ENCODE measurements at regions not wholly inside any gene's neighbourhood (a gene's known extent, or its start where the extent isn't known, plus 50 kb on each side); places are given as distances from the start of the nearest gene placed in this dataset.

DNA sequence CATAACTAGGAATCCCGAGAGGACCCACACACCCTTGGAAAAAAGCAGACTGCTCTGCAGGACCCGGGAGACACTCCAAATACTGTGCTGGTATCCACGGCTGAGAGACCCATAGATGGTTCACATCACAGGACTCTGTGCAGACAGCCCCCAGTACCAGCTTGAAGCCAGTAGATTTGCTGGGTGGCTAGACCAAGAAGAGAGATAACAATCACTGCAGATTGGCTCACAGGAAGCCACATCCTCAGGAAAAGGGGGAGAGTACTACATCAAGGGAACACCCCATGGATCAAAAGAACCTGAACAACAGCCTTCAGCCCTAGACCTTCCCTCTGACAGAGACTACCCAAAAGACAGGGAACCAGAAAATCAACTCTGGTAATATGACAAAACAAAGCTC is 223.8 kb upstream of the LRATD1 start:
- H2BK120ac ChIP-seq (ENCODE audit: low read depth, low read length, poor library complexity, severe bottlenecking): no peak overlapping the region
- H2BK20ac ChIP-seq (ENCODE audit: low read depth, low read length, poor library complexity, severe bottlenecking): no peak overlapping the region
- H3K4ac ChIP-seq (ENCODE audit: low read depth, low read length): no peak overlapping the region
- peaks cover 19 to 27% of the 10 kb centered on the region in 2 experiments for H3K9me3 Mint-ChIP-seq
- H2BK5ac ChIP-seq (ENCODE audit: insufficient read length, low read length): no peak overlapping the region
- no peaks in the 10 kb centered on the region for H3K9me3 ChIP-seq (ENCODE audit: control insufficient read depth, low read depth, low read length)
- DNase-seq: no peak
- no peak overlapping the region for H3K4me2 ChIP-seq (ENCODE audit: insufficient read depth, insufficient read length, low read length)
- H3K14ac ChIP-seq (ENCODE audit: insufficient read depth, low read length): no peak overlapping the region
- no peak overlapping the region for H3K4me3 Mint-ChIP-seq
- H4K8ac ChIP-seq (replicated peaks; ENCODE audit: insufficient read length, low read depth, low read length): no peak overlapping the region
- no peaks in the 10 kb centered on the region for H3K27me3 ChIP-seq (ENCODE audit: insufficient read depth, low read length)
- H3K27me3 Mint-ChIP-seq (ENCODE audit: low read depth): no peaks in the 10 kb centered on the region; the same call in 1 of the 2 replicates
- no peak overlapping the region for H3T11ph ChIP-seq (ENCODE audit: low read length)
- H4K91ac ChIP-seq (ENCODE audit: insufficient read length, low read depth, low read length): no peak overlapping the region
- H3K79me1 ChIP-seq (ENCODE audit: insufficient read depth, low read depth, low read length, poor library complexity, severe bottlenecking): no peaks in the 10 kb centered on the region
- H3K23me2 ChIP-seq (ENCODE audit: insufficient read length, low read depth, low read length, poor library complexity, severe bottlenecking): no peaks in the 10 kb centered on the region
- no peak overlapping the region for H3K27ac Mint-ChIP-seq
- H2AFZ ChIP-seq (ENCODE audit: low read length): no peak overlapping the region
- H3K27ac ChIP-seq (ENCODE audit: insufficient read length, low read depth, low read length): no peak overlapping the region
- TF ChIP-seq, protein P1, sequence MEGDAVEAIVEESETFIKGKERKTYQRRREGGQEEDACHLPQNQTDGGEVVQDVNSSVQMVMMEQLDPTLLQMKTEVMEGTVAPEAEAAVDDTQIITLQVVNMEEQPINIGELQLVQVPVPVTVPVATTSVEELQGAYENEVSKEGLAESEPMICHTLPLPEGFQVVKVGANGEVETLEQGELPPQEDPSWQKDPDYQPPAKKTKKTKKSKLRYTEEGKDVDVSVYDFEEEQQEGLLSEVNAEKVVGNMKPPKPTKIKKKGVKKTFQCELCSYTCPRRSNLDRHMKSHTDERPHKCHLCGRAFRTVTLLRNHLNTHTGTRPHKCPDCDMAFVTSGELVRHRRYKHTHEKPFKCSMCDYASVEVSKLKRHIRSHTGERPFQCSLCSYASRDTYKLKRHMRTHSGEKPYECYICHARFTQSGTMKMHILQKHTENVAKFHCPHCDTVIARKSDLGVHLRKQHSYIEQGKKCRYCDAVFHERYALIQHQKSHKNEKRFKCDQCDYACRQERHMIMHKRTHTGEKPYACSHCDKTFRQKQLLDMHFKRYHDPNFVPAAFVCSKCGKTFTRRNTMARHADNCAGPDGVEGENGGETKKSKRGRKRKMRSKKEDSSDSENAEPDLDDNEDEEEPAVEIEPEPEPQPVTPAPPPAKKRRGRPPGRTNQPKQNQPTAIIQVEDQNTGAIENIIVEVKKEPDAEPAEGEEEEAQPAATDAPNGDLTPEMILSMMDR (conservative IDR thresholded peaks at IDR 0.05): no peak
- no peak overlapping the region for H2BK15ac ChIP-seq (ENCODE audit: low read depth, low read length)
- no peaks in the 10 kb centered on the region for H3K79me2 ChIP-seq (ENCODE audit: insufficient read depth, low read length)
- H3K23ac ChIP-seq (ENCODE audit: insufficient read length, low read depth, low read length): no peak overlapping the region
- no peaks in the 10 kb centered on the region for H3K4me1 ChIP-seq (ENCODE audit: insufficient read depth, low read length)
- no peak overlapping the region for H3K56ac ChIP-seq (ENCODE audit: insufficient read length, low read depth, low read length)
- H4K5ac ChIP-seq (ENCODE audit: insufficient read length, low read depth, low read length): no peak overlapping the region
- peaks cover 6 to 11% (median 7%) of the 10 kb centered on the region in 3 experiments; a peak in 4 of 7 replicates for H3K36me3 Mint-ChIP-seq (ENCODE audit: insufficient read depth in 1 of 3, low read depth in 3 of 3)
- no peaks in the 10 kb centered on the region for H3K4me1 Mint-ChIP-seq
- H4K20me1 ChIP-seq (ENCODE audit: control insufficient read depth, insufficient read depth, insufficient read length): no peaks in the 10 kb centered on the region
- no CpG with 5 or more reads among the region's 3 CpGs for WGBS (ENCODE audit: extremely low coverage, insufficient read length, low lambda C conversion rate)
- no peak overlapping the region for H3K18ac ChIP-seq (ENCODE audit: insufficient read length, low read depth, low read length)
- H2AK5ac ChIP-seq (ENCODE audit: insufficient read length, low read length): no peak overlapping the region
- no peak overlapping the region for H3K9ac ChIP-seq (ENCODE audit: extremely low read depth, insufficient read length, low read length)
- no peak overlapping the region for H2BK12ac ChIP-seq (ENCODE audit: insufficient read length, low read depth, low read length)
